Smooth muscle cell (in vitro differentiated cells): ENCODE measurements at regions not wholly inside any gene's neighbourhood (a gene's known extent, or its start where the extent isn't known, plus 50 kb on each side); places are given as distances from the start of the nearest gene placed in this dataset.

Experiments
- DNase-seq: peaks from one replicate; lab custom pipeline; 2025; ENCODE audit not compliant: unreplicated experiment; lab: John Stamatoyannopoulos, UW
- H2AFZ ChIP-seq: fragments of 200-600 bp; sonication (generic); 2 replicates; pipeline ENCODE4 v1.6.0; 2016; ENCODE audit warnings: antibody characterized with exemption, low read depth, mild to moderate bottlenecking
- H3F3A ChIP-seq: fragments of 200-600 bp; sonication (generic); 2 replicates; pipeline ENCODE4 v1.6.0; 2017; ENCODE audit warnings: antibody characterized with exemption, low read depth
- H3K27ac ChIP-seq: fragments of 200-600 bp; sonication (generic); 2 replicates; pipeline ENCODE4 v1.5.1; 2016; ENCODE audit warnings: low read depth, mild to moderate bottlenecking
- H3K27me3 ChIP-seq: fragments of 200-600 bp; sonication (generic); 2 replicates; pipeline ENCODE4 v1.6.1; 2016; ENCODE audit warnings: low read depth, mild to moderate bottlenecking
- H3K36me3 ChIP-seq: fragments of 200-600 bp; sonication (generic); 2 replicates; pipeline ENCODE4 v1.5.1; 2016; ENCODE audit warnings: low read depth
- H3K4me1 ChIP-seq: fragments of 200-600 bp; sonication (generic); 2 replicates; pipeline ENCODE4 v1.5.1; 2016; ENCODE audit warnings: low read depth
- H3K4me2 ChIP-seq: fragments of 200-600 bp; sonication (generic); 2 replicates; pipeline ENCODE4 v1.6.0; 2016; ENCODE audit warnings: mild to moderate bottlenecking
- H3K4me3 ChIP-seq: fragments of 200-600 bp; sonication (generic); 2 replicates; pipeline ENCODE4 v1.5.1; 2016; ENCODE audit warnings: mild to moderate bottlenecking
- H3K79me2 ChIP-seq: fragments of 200-600 bp; sonication (generic); 2 replicates; pipeline ENCODE4 v1.6.0; 2016; ENCODE audit warnings: low read depth, mild to moderate bottlenecking
- H3K9ac ChIP-seq: fragments of 200-600 bp; sonication (generic); 2 replicates; pipeline ENCODE4 v1.6.0; 2016; ENCODE audit warnings: low read depth
- H3K9me3 ChIP-seq: fragments of 200-600 bp; sonication (generic); replicated peaks from 2 replicates; pipeline ENCODE4 v1.5.1; 2016; ENCODE audit warnings: low read depth
- H4K20me1 ChIP-seq: fragments of 200-600 bp; sonication (generic); 2 replicates; pipeline ENCODE4 v1.6.0; 2016; ENCODE audit warnings: low read depth
- CTCF ChIP-seq: fragments of 200-600 bp; sonication (generic); IDR thresholded peaks from 2 replicates; pipeline ENCODE4 v1.5.1; 2017; ENCODE audit warnings: borderline replicate concordance, mild to moderate bottlenecking, antibody characterized with exemption; ENCODE audit not compliant: insufficient read depth, poor library complexity, severe bottlenecking
- WGBS: methylation state at CpG from one replicate; pipeline ENCODE4 v1.1.7; 2016; ENCODE audit warnings: low lambda C conversion rate; 5-methylcytosine and 5-hydroxymethylcytosine counted together

GRCh38 chr20:7673841-7674240 is 266.4 kb downstream of the HAO1 start:
- H3K4me2 ChIP-seq = no peak overlapping the region
- 60% methylated on average over 2 of the region's 2 CpGs for WGBS
- no peaks in the 10 kb centered on the region for H4K20me1 ChIP-seq
- no peak overlapping the region for H3K4me3 ChIP-seq
- H3K27ac ChIP-seq = no peak overlapping the region
- no peak for TF ChIP-seq CTCF
- no peak overlapping the region for H2AFZ ChIP-seq
- H3K9me3 ChIP-seq = no peaks in the 10 kb centered on the region
- no peaks in the 10 kb centered on the region for H3K79me2 ChIP-seq
- H3K9ac ChIP-seq = no peak overlapping the region
- no peak for DNase-seq
- H3K4me1 ChIP-seq = no peaks in the 10 kb centered on the region
- H3K27me3 ChIP-seq = no peaks in the 10 kb centered on the region
- no peaks in the 10 kb centered on the region for H3K36me3 ChIP-seq
- H3F3A ChIP-seq = no peaks in the 10 kb centered on the region

GRCh38 chr20:7682916-7683315 is 257.3 kb downstream of the HAO1 start:
- 86% methylated on average over 3 of the region's 3 CpGs for WGBS

GRCh38 chr20:7687065-7687464 is 253.2 kb downstream of the HAO1 start:
- H3K79me2 ChIP-seq = no peaks in the 10 kb centered on the region
- no peaks in the 10 kb centered on the region for H3K9me3 ChIP-seq
- H3K4me1 ChIP-seq = no peaks in the 10 kb centered on the region
- no peak overlapping the region for H3K27ac ChIP-seq
- no peak for DNase-seq
- H4K20me1 ChIP-seq = no peaks in the 10 kb centered on the region
- no peak overlapping the region for H2AFZ ChIP-seq
- H3K36me3 ChIP-seq = no peaks in the 10 kb centered on the region
- no peak for TF ChIP-seq CTCF
- H3K27me3 ChIP-seq = no peaks in the 10 kb centered on the region
- H3K9ac ChIP-seq = no peak overlapping the region
- no peaks in the 10 kb centered on the region for H3F3A ChIP-seq
- no peak overlapping the region for H3K4me3 ChIP-seq
- H3K4me2 ChIP-seq = no peak overlapping the region

More at GRCh38 chr20:7682916-7683315, 257.3 kb downstream of the HAO1 start:
- no peaks in the 10 kb centered on the region for H3K79me2 ChIP-seq
- no peak overlapping the region for H3K4me2 ChIP-seq
- no peaks in the 10 kb centered on the region for H3K4me1 ChIP-seq
- no peaks in the 10 kb centered on the region for H3K9me3 ChIP-seq
- no peaks in the 10 kb centered on the region for H3K36me3 ChIP-seq
- H3K4me3 ChIP-seq = no peak overlapping the region
- H3K9ac ChIP-seq = no peak overlapping the region
- H3F3A ChIP-seq = no peaks in the 10 kb centered on the region
- no peak overlapping the region for H2AFZ ChIP-seq
- no peak for DNase-seq
- H3K27me3 ChIP-seq = no peaks in the 10 kb centered on the region
- no peak for TF ChIP-seq CTCF
- no peak overlapping the region for H3K27ac ChIP-seq
- no peaks in the 10 kb centered on the region for H4K20me1 ChIP-seq

GRCh38 chr20:7689151-7689550 is 251.1 kb downstream of the HAO1 start:
- 94% methylated on average over 3 of the region's 3 CpGs for WGBS
- H3K9ac ChIP-seq = no peak overlapping the region
- no peak overlapping the region for H3K4me2 ChIP-seq
- no peaks in the 10 kb centered on the region for H3K9me3 ChIP-seq
- no peaks in the 10 kb centered on the region for H3K27me3 ChIP-seq
- H3F3A ChIP-seq = no peaks in the 10 kb centered on the region
- H2AFZ ChIP-seq = no peak overlapping the region
- TF ChIP-seq CTCF = no peak
- no peak overlapping the region for H3K4me3 ChIP-seq
- no peaks in the 10 kb centered on the region for H3K36me3 ChIP-seq
- no peak for DNase-seq
- H3K79me2 ChIP-seq = no peaks in the 10 kb centered on the region
- no peaks in the 10 kb centered on the region for H4K20me1 ChIP-seq
- H3K4me1 ChIP-seq = no peaks in the 10 kb centered on the region
- no peak overlapping the region for H3K27ac ChIP-seq
